PC-9 (cell line): ENCODE measurements at regions not wholly inside any gene's neighbourhood (a gene's known extent, or its start where the extent isn't known, plus 50 kb on each side); places are given as distances from the start of the nearest gene placed in this dataset.

Experiments
- CTCF ChIP-seq: fragments of 200-600 bp; sonication (generic); conservative IDR thresholded peaks from 2 replicates; pipeline ENCODE4 v1.6.1; 2017; ENCODE audit warnings: mixed run types, antibody characterized with exemption, mild to moderate bottlenecking, moderate library complexity
- EZH2 ChIP-seq: fragments of 200-600 bp; sonication (generic); IDR thresholded peaks from 2 replicates; pipeline ENCODE4 v1.8.0; 2017; ENCODE audit warnings: antibody characterized with exemption, low read depth

- no peak for TF ChIP-seq EZH2
- no peak for TF ChIP-seq CTCF
Observed at GRCh38 chr14:97361181-97361580, 564.0 kb downstream of the VRK1 start.
